ENCODE measurements at regions not wholly inside any gene's neighbourhood (a gene's known extent, or its start where the extent isn't known, plus 50 kb on each side); places are given as distances from the start of the nearest gene placed in this dataset.

DNA sequence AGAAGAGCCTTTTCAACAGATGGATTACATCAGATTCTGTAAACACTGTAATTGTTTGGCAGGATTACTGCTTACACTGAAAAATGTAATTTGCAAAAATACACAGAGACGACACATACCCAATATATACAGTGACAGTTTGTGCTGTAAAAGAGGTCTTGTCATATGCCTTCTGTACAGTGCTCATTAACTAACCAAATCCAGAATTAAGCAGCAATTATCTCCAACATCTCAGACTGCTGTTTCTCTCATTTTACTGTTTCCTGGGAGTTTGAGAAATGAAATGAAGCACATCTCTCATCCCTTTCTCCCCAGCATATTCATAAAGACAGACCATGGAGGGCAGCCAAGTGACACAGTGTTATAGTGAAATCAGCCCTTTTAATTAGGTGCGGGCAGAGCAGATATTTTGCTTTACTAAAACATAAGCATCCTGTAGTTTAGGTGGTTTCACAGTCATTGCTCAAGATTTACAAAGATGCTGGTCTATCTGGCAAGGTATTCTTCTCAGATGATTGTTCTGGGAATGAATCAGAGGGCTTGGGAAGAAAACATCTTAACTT lies 618.4 kb upstream of the USP24 start:
- intact Hi-C loops (cut with DNase I; ENCODE audit: low total_unique reads) = no loop called here
- WGBS, 2 donors = 50 to 59% methylated on average over 2 of the region's 2 CpGs
- H3K4me3 ChIP-seq (ENCODE audit: low read depth, poor library complexity, severe bottlenecking) = no peak overlapping the region
- no peak for DNase-seq (ENCODE audit: low spot score in 2 of 2)
- no peak for TF ChIP-seq POLR2A (IDR thresholded peaks at IDR 0.05)
- TF ChIP-seq, protein P1, sequence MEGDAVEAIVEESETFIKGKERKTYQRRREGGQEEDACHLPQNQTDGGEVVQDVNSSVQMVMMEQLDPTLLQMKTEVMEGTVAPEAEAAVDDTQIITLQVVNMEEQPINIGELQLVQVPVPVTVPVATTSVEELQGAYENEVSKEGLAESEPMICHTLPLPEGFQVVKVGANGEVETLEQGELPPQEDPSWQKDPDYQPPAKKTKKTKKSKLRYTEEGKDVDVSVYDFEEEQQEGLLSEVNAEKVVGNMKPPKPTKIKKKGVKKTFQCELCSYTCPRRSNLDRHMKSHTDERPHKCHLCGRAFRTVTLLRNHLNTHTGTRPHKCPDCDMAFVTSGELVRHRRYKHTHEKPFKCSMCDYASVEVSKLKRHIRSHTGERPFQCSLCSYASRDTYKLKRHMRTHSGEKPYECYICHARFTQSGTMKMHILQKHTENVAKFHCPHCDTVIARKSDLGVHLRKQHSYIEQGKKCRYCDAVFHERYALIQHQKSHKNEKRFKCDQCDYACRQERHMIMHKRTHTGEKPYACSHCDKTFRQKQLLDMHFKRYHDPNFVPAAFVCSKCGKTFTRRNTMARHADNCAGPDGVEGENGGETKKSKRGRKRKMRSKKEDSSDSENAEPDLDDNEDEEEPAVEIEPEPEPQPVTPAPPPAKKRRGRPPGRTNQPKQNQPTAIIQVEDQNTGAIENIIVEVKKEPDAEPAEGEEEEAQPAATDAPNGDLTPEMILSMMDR (IDR thresholded peaks at IDR 0.05) = no peak

- no peak overlapping the region for H3K4me3 ChIP-seq (ENCODE audit: low read depth, poor library complexity, severe bottlenecking)
- WGBS, 2 donors = 84 to 90% methylated on average over 3 of the region's 3 CpGs
- intact Hi-C loops (cut with DNase I; ENCODE audit: low total_unique reads) = no loop called here
- TF ChIP-seq, protein P1 (IDR thresholded peaks at IDR 0.05) = no peak
- no peak for TF ChIP-seq POLR2A (IDR thresholded peaks at IDR 0.05)
- no peak for DNase-seq (ENCODE audit: low spot score in 2 of 2)
These were observed 616.6 kb upstream of the USP24 start for GRCh38 chr1:55831759-55832158.

GRCh38 chr1:55828044-55828443 lies 612.9 kb upstream of the USP24 start:
- TF ChIP-seq, protein P1 (IDR thresholded peaks at IDR 0.05) = no peak
- H3K4me3 ChIP-seq (ENCODE audit: low read depth, poor library complexity, severe bottlenecking) = no peak overlapping the region
- intact Hi-C loops (cut with DNase I; ENCODE audit: low total_unique reads) = no loop called here
- DNase-seq (ENCODE audit: low spot score in 2 of 2) = no peak
- 58% methylated on average over 5 of the region's 5 CpGs for WGBS, 2 donors

DNA sequence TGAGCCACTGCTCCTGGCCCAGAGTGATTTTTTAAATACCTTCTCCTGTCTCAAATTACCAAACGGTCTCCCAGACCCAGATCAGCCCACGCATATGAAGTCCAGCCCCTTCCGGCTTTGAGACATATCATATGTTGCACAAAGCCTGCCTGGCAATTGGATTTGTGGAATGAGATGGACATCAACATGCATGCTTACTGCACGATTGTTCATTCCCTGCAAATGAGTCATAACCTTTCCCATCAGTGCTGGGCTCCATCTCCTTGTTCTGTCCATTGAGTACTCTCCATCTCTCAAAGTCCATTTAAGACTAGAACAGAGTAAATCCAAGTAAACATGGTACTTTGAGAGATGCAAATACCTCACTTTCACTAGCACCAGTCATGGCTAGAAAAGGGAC lies 612.2 kb upstream of the USP24 start:
- no peak for DNase-seq (ENCODE audit: low spot score in 2 of 2)
- intact Hi-C loops (cut with DNase I; ENCODE audit: low total_unique reads) = no loop called here
- TF ChIP-seq POLR2A (IDR thresholded peaks at IDR 0.05) = no peak
- TF ChIP-seq, protein P1 (IDR thresholded peaks at IDR 0.05) = no peak
- 73 to 75% methylated on average over 4 of the region's 4 CpGs for WGBS, 2 donors
- no peak overlapping the region for H3K4me3 ChIP-seq (ENCODE audit: low read depth, poor library complexity, severe bottlenecking)

GRCh38 chr1:55826381-55827080 lies 611.4 kb upstream of the USP24 start:
- TF ChIP-seq, protein P1 (IDR thresholded peaks at IDR 0.05) = no peak
- no peak for TF ChIP-seq POLR2A (IDR thresholded peaks at IDR 0.05)
- no peak overlapping the region for H3K4me3 ChIP-seq (ENCODE audit: low read depth, poor library complexity, severe bottlenecking)
- 40 to 56% methylated on average over 4 of the region's 4 CpGs for WGBS, 2 donors
- no peak for DNase-seq (ENCODE audit: low spot score in 2 of 2)
- intact Hi-C loops (cut with DNase I; ENCODE audit: low total_unique reads) = no loop called here

- no peak overlapping the region for H3K4me3 ChIP-seq (ENCODE audit: low read depth, poor library complexity, severe bottlenecking)
- TF ChIP-seq, protein P1 (IDR thresholded peaks at IDR 0.05) = no peak
- no peak for TF ChIP-seq POLR2A (IDR thresholded peaks at IDR 0.05)
- intact Hi-C loops (cut with DNase I; ENCODE audit: low total_unique reads) = no loop called here
- 81 to 85% methylated on average over 1 of the region's 1 CpG for WGBS, 2 donors
- no peak for DNase-seq (ENCODE audit: low spot score in 2 of 2)
These were observed 610.3 kb upstream of the USP24 start for GRCh38 chr1:55825461-55825860.

Data from lower leg skin (tissue), 4 donors.